H1 (cell line): ENCODE measurements at regions not wholly inside any gene's neighbourhood (a gene's known extent, or its start where the extent isn't known, plus 50 kb on each side); places are given as distances from the start of the nearest gene placed in this dataset.

Source experiments
- CTCF ChIA-PET: fragments of 300-600 bp; sonication (Branson Sonifier 250); formaldehyde crosslinking; loops from one replicate; lab custom pipeline; 2021; ENCODE audit not compliant: partially characterized antibody; lab: Charles Lee
- POLR2A ChIA-PET: fragments of 300-600 bp; sonication (Branson Sonifier 250); formaldehyde crosslinking; loops from one replicate; lab custom pipeline; 2021; ENCODE audit warnings: inconsistent platforms; ENCODE audit not compliant: partially characterized antibody; lab: Charles Lee
- DNase-seq, 2 experiments: peaks; one replicate each; pipeline versions ENCODE4 v3.0.0 to v3.0.0-alpha.2; 2010 to 2022; ENCODE audit warnings: low spot score in 2 of 2, low read depth in 1 of 2, mixed read lengths in 1 of 2
- FAIRE-seq: peaks from 2 replicates; lab custom pipeline; 2011; peaks lifted over from hg19 to GRCh38; lab: Jason Lieb, UNC
- H2AFZ ChIP-seq: 2 replicates; pipeline ENCODE4 v1.8.1; 2012; ENCODE audit warnings: low read length, inconsistent platforms
- H2AK5ac ChIP-seq: 2 replicates; pipeline ENCODE4 v1.6.1; 2013; ENCODE audit warnings: low read depth, low read length
- H2BK120ac ChIP-seq: replicated peaks from 2 replicates; pipeline ENCODE3; 2013; ENCODE audit warnings: low read depth, low read length, inconsistent platforms
- H2BK12ac ChIP-seq: 2 replicates; pipeline ENCODE4 v1.6.1; 2013; ENCODE audit warnings: low read depth, low read length
- H2BK15ac ChIP-seq: 2 replicates; pipeline ENCODE4 v1.6.1; 2013; ENCODE audit warnings: low read length
- H2BK20ac ChIP-seq: 2 replicates; pipeline ENCODE4 v1.6.1; 2013; ENCODE audit warnings: low read length
- H2BK5ac ChIP-seq: 2 replicates; pipeline ENCODE4 v1.6.1; 2013; ENCODE audit warnings: low read depth, low read length
- H3K14ac ChIP-seq: 2 replicates; pipeline ENCODE4 v1.6.1; 2013; ENCODE audit warnings: inconsistent platforms; ENCODE audit not compliant: insufficient read length
- H3K18ac ChIP-seq: 2 replicates; pipeline ENCODE4 v1.6.1; 2013; ENCODE audit warnings: low read length; ENCODE audit errors: extremely low read depth
- H3K23ac ChIP-seq: 2 replicates; pipeline ENCODE4 v1.6.1; 2013; ENCODE audit warnings: inconsistent platforms; ENCODE audit not compliant: insufficient read length
- H3K23me2 ChIP-seq: 2 replicates; pipeline ENCODE4 v1.6.1; 2013; ENCODE audit warnings: low read depth, low read length
- H3K27ac ChIP-seq: 2 replicates; pipeline ENCODE4 v1.6.1; 2011; ENCODE audit warnings: low read depth, low read length, inconsistent platforms
- H3K27me3 ChIP-seq, 4 experiments: replicated peaks in 1 of 4; 1 replicate in 1 of 4; 2 replicates in 3 of 4; pipeline versions ENCODE4 v1.6.1 to v1.8.1; 2011 to 2013; ENCODE audit warnings: low read length in 3 of 4, mild to moderate bottlenecking in 3 of 4, inconsistent platforms in 2 of 4, mixed read lengths in 2 of 4, moderate library complexity in 1 of 4; ENCODE audit not compliant: control insufficient read depth in 3 of 4, insufficient read depth in 3 of 4; ENCODE audit errors: extremely low read depth in 1 of 4
- H3K36me3 ChIP-seq, 4 experiments: 2 replicates each; pipeline versions ENCODE4 v1.6.1 to v1.8.1; 2011 to 2013; ENCODE audit warnings: mild to moderate bottlenecking in 4 of 4, low read length in 3 of 4, moderate library complexity in 2 of 4, control low read depth in 1 of 4, inconsistent platforms in 1 of 4; ENCODE audit not compliant: insufficient read depth in 4 of 4, control insufficient read depth in 2 of 4
- H3K4ac ChIP-seq: replicated peaks from 2 replicates; pipeline ENCODE3; 2013; ENCODE audit warnings: low read length, low read depth, mixed read lengths, inconsistent platforms; ENCODE audit not compliant: insufficient read length
- H3K4me1 ChIP-seq, 4 experiments: replicated peaks in 1 of 4; 1 replicate in 1 of 4; 2 replicates in 3 of 4; pipeline versions ENCODE4 v1.6.1 to v1.8.1; 2011 to 2013; ENCODE audit warnings: low read length in 3 of 4, inconsistent platforms in 2 of 4, mixed read lengths in 1 of 4; ENCODE audit not compliant: insufficient read depth in 4 of 4, control insufficient read depth in 3 of 4
- H3K4me2 ChIP-seq, 2 experiments: 2 replicates each; pipeline versions ENCODE4 v1.6.1 to v1.8.1; 2011 to 2013; ENCODE audit warnings: low read depth in 2 of 2, low read length in 2 of 2, control low read depth in 1 of 2, inconsistent platforms in 1 of 2, mild to moderate bottlenecking in 1 of 2; ENCODE audit not compliant: insufficient read depth in 1 of 2
- H3K4me3 ChIP-seq, 4 experiments: fragments of 200-600, 300-600 bp in 1 of 4; sonication (generic), shearing (Covaris generic), sonication (Bioruptor Twin) in 1 of 4; 2 replicates each; pipeline versions ENCODE4 v1.5.1 to v1.8.1; 2011 to 2016; ENCODE audit warnings: low read length in 4 of 4, low read depth in 3 of 4, control low read depth in 2 of 4, inconsistent platforms in 2 of 4, mild to moderate bottlenecking in 2 of 4, mixed read lengths in 1 of 4, moderate library complexity in 1 of 4; ENCODE audit not compliant: insufficient read depth in 2 of 4; ENCODE audit errors: extremely low read depth in 1 of 4
- H3K56ac ChIP-seq: replicated peaks from 2 replicates; pipeline ENCODE3; 2013; ENCODE audit warnings: low read depth, mild to moderate bottlenecking, mixed read lengths, low read length, inconsistent platforms; ENCODE audit not compliant: insufficient read length
- H3K79me1 ChIP-seq: 2 replicates; pipeline ENCODE4 v1.6.1; 2013; ENCODE audit warnings: low read depth, low read length, control low read depth
- H3K79me2 ChIP-seq, 2 experiments: 2 replicates each; pipeline versions ENCODE4 v1.6.1 to v1.8.1; 2012 to 2013; ENCODE audit warnings: low read length in 2 of 2, mild to moderate bottlenecking in 2 of 2, inconsistent platforms in 1 of 2; ENCODE audit not compliant: insufficient read depth in 2 of 2, control insufficient read depth in 1 of 2
- H3K9ac ChIP-seq, 4 experiments: replicated peaks in 1 of 4; 1 replicate in 1 of 4; 2 replicates in 3 of 4; pipeline versions ENCODE4 v1.6.1 to v1.8.1; 2011 to 2013; ENCODE audit warnings: low read depth in 3 of 4, low read length in 3 of 4, control low read depth in 2 of 4, mild to moderate bottlenecking in 2 of 4, moderate library complexity in 2 of 4, inconsistent platforms in 1 of 4; ENCODE audit errors: extremely low read depth in 1 of 4
- H3K9me3 ChIP-seq, 2 experiments: 2 replicates each; pipeline versions ENCODE4 v1.6.1 to v1.8.1; 2012 to 2013; ENCODE audit warnings: mild to moderate bottlenecking in 2 of 2, moderate library complexity in 2 of 2, control low read depth in 1 of 2, inconsistent platforms in 1 of 2, low read depth in 1 of 2, low read length in 1 of 2, mixed read lengths in 1 of 2; ENCODE audit not compliant: insufficient read depth in 2 of 2
- H4K20me1 ChIP-seq, 2 experiments: replicated peaks in 1 of 2; 2 replicates each; pipeline versions ENCODE3 to v1.8.1; 2011 to 2013; ENCODE audit warnings: inconsistent platforms in 2 of 2, low read length in 2 of 2, mild to moderate bottlenecking in 1 of 2; ENCODE audit not compliant: insufficient read depth in 2 of 2, control insufficient read depth in 1 of 2
- H4K5ac ChIP-seq: 2 replicates; pipeline ENCODE4 v1.6.1; 2013; ENCODE audit warnings: low read length, low read depth, mixed read lengths, inconsistent platforms; ENCODE audit not compliant: insufficient read length
- H4K8ac ChIP-seq: 2 replicates; pipeline ENCODE4 v1.8.0; 2013; ENCODE audit warnings: mild to moderate bottlenecking, moderate library complexity, low read length, inconsistent platforms; ENCODE audit not compliant: insufficient read depth; ENCODE audit errors: extremely low read depth
- H4K91ac ChIP-seq: replicated peaks from 2 replicates; pipeline ENCODE3; 2013; ENCODE audit warnings: low read length, mixed read lengths, inconsistent platforms; ENCODE audit not compliant: insufficient read length
- CEBPB ChIP-seq: IDR thresholded peaks from 2 replicates; pipeline ENCODE4 v1.6.1; 2012; ENCODE audit warnings: low read depth, low read length
- EZH2 ChIP-seq: fragments of 200-600 bp; sonication (generic); IDR thresholded peaks from 2 replicates; pipeline ENCODE4 v1.7.1; 2012; ENCODE audit warnings: low read depth, mild to moderate bottlenecking, moderate library complexity, low read length, inconsistent platforms; ENCODE audit not compliant: severe bottlenecking
- GABPA ChIP-seq: IDR thresholded peaks from 2 replicates; pipeline ENCODE4 v1.6.1; 2011; ENCODE audit warnings: mild to moderate bottlenecking, low read length, moderate library complexity, borderline replicate concordance; ENCODE audit not compliant: insufficient read depth
- KDM1A ChIP-seq: fragments of 200-600, 300-600 bp; sonication (generic); IDR thresholded peaks from 2 replicates; pipeline ENCODE4 v1.7.1; 2016; ENCODE audit warnings: mild to moderate bottlenecking, low read length, borderline replicate concordance
- NRF1 ChIP-seq: IDR thresholded peaks from 2 replicates; pipeline ENCODE4 v1.6.1; 2011; ENCODE audit warnings: mild to moderate bottlenecking, low read depth, low read length, improper control_type of control experiment
- POLR2A ChIP-seq, 2 experiments: IDR thresholded peaks; 1 replicate in 1 of 2; 2 replicates in 1 of 2; pipeline ENCODE4 v1.6.1; 2011; ENCODE audit warnings: low read depth in 2 of 2, low read length in 2 of 2, mild to moderate bottlenecking in 2 of 2; ENCODE audit errors: control extremely low read depth in 1 of 2
- POU5F1 ChIP-seq: IDR thresholded peaks from 2 replicates; pipeline ENCODE4 v1.6.1; 2011; ENCODE audit warnings: low read depth, mild to moderate bottlenecking, low read length, moderate library complexity
- SP4 ChIP-seq: IDR thresholded peaks from 2 replicates; pipeline ENCODE4 v1.6.1; 2012; ENCODE audit warnings: low read length, inconsistent platforms
- WGBS, 2 experiments: shearing (Covaris generic) in 1 of 2; methylation state at CpG; one replicate each; pipeline versions ENCODE4 v1.1.6 to v1.1.7; 2013 to 2015; ENCODE audit warnings: low lambda C conversion rate in 2 of 2, mixed read lengths in 2 of 2, inconsistent platforms in 1 of 2, low coverage in 1 of 2, missing lambda C conversion rate in 1 of 2; ENCODE audit not compliant: insufficient replicate concordance in 2 of 2, insufficient coverage in 1 of 2, insufficient read length in 1 of 2; ENCODE audit errors: extremely low coverage in 1 of 2, missing lambda C conversion rate in 1 of 2; 5-methylcytosine and 5-hydroxymethylcytosine counted together
- TF ChIP-seq, protein P1 (sequence below): IDR thresholded peaks from 2 replicates; pipeline ENCODE4 v1.6.1; 2011; ENCODE audit warnings: low read length, improper control_type of control experiment

DNA sequence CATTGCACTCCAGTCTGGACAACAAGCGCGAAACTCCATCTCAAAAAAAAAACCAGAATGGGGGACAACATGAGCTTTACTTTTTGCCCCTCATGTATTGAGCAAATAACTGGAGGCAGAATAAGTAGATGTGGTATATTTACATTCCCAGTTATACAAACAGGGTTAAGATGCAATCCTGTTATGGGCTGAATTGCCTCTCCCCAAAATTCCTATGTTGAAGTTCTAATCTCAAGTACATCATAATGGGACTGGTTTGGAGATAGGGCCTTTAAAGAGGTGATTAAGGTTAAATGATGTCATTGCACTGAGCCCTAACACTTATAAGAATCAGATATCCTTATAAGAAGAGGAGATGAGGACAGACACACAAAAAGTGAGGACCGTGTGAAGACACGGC is 319.8 kb upstream of the KLHL29 start:
- Histone ChIP-seq H3K36me3 (no peaks in the 10 kb centered on the region), H3K79me2 (no peaks in the 10 kb centered on the region), H3K9ac (no peak overlapping the region), H3K23me2 (no peaks in the 10 kb centered on the region; the same call in 1 of the 2 replicates), H4K20me1 (no peaks in the 10 kb centered on the region), H3K14ac (no peak overlapping the region), H3K27ac (no peak overlapping the region), H2AK5ac (no peak overlapping the region), H3K9me3 (no peaks in the 10 kb centered on the region), H3K4me3 (no peak overlapping the region), H4K91ac (no peak overlapping the region), H2BK12ac (no peak overlapping the region), H2AFZ (no peak overlapping the region), H2BK15ac (no peak overlapping the region), H3K18ac (no peak overlapping the region), H3K4me1 (0 out of 7 replicates have a peak, but pooled peaks cover 0 to 2% (median 0%) of the 10 kb centered on the region in 4 experiments), H3K27me3 (no peaks in the 10 kb centered on the region), H4K5ac (no peak overlapping the region), H3K23ac (no peak overlapping the region), H3K4ac (no peak overlapping the region), H2BK20ac (no peak overlapping the region), H4K8ac (no peak overlapping the region), H2BK5ac (no peak overlapping the region), H3K4me2 (no peak overlapping the region), H2BK120ac (no peak overlapping the region), H3K79me1 (no peaks in the 10 kb centered on the region), H3K56ac (no peak overlapping the region)
- FAIRE-seq (no peak), DNase-seq (no peak)
- 100% methylated on average over 4 of the region's 4 CpGs; no CpG with 5 or more reads in 1 of the 2 experiments for WGBS, 2 experiments
- POLR2A ChIA-PET = no interaction called here
- CTCF ChIA-PET = no interaction called here
- TF ChIP-seq NRF1 (no peak), POLR2A (IDR thresholded peaks at IDR 0.05; ENCODE audit: control extremely low read depth in 1 of 2, low read depth in 2 of 2, low read length in 2 of 2) (no peak), EZH2 (no peak), KDM1A (no peak), GABPA (no peak), CEBPB (no peak), POU5F1 (no peak), SP4 (no peak)
- TF ChIP-seq, protein P1, sequence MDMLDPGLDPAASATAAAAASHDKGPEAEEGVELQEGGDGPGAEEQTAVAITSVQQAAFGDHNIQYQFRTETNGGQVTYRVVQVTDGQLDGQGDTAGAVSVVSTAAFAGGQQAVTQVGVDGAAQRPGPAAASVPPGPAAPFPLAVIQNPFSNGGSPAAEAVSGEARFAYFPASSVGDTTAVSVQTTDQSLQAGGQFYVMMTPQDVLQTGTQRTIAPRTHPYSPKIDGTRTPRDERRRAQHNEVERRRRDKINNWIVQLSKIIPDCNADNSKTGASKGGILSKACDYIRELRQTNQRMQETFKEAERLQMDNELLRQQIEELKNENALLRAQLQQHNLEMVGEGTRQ = no peak
